H9 (cell line): ENCODE measurements at regions not wholly inside any gene's neighbourhood (a gene's known extent, or its start where the extent isn't known, plus 50 kb on each side); places are given as distances from the start of the nearest gene placed in this dataset.

ENCODE experiments used
- DNase-seq: peaks from one replicate; pipeline ENCODE4 v3.0.0-alpha.2; 2017
- H2AFZ ChIP-seq: one replicate; pipeline ENCODE4 v1.6.1; 2013; ENCODE audit warnings: mild to moderate bottlenecking, low read length, control low read depth, moderate library complexity
- H2AK5ac ChIP-seq: 2 replicates; pipeline ENCODE4 v1.6.1; 2013; ENCODE audit warnings: low read length, control low read depth, mixed read lengths; ENCODE audit not compliant: insufficient read length
- H2BK120ac ChIP-seq: one replicate; pipeline ENCODE4 v1.6.1; 2013; ENCODE audit warnings: low read depth, mild to moderate bottlenecking, low read length, control low read depth, inconsistent platforms; ENCODE audit not compliant: poor library complexity, severe bottlenecking
- H2BK12ac ChIP-seq: 2 replicates; pipeline ENCODE4 v1.6.1; 2013; ENCODE audit warnings: low read length, control low read depth, mixed read lengths, low read depth; ENCODE audit not compliant: insufficient read length
- H2BK15ac ChIP-seq: 2 replicates; pipeline ENCODE4 v1.6.1; 2013; ENCODE audit warnings: low read depth, low read length, control low read depth
- H2BK20ac ChIP-seq: one replicate; pipeline ENCODE4 v1.6.1; 2013; ENCODE audit warnings: low read depth, mild to moderate bottlenecking, low read length, control low read depth, inconsistent platforms; ENCODE audit not compliant: poor library complexity, severe bottlenecking
- H2BK5ac ChIP-seq: 2 replicates; pipeline ENCODE4 v1.6.1; 2013; ENCODE audit warnings: low read length, control low read depth, mixed read lengths; ENCODE audit not compliant: insufficient read length
- H3K14ac ChIP-seq: 2 replicates; pipeline ENCODE4 v1.6.1; 2013; ENCODE audit warnings: low read length, control low read depth; ENCODE audit not compliant: insufficient read depth
- H3K18ac ChIP-seq: 2 replicates; pipeline ENCODE4 v1.6.1; 2013; ENCODE audit warnings: low read depth, mild to moderate bottlenecking, mixed read lengths, low read length, control low read depth; ENCODE audit not compliant: insufficient read length
- H3K23ac ChIP-seq: 2 replicates; pipeline ENCODE4 v1.6.1; 2013; ENCODE audit warnings: low read length, control low read depth, mixed read lengths, low read depth; ENCODE audit not compliant: insufficient read length
- H3K23me2 ChIP-seq: 2 replicates; pipeline ENCODE4 v1.6.1; 2013; ENCODE audit warnings: low read depth, mild to moderate bottlenecking, mixed read lengths, low read length, control low read depth; ENCODE audit not compliant: insufficient read length, poor library complexity, severe bottlenecking
- H3K27ac ChIP-seq: 2 replicates; pipeline ENCODE4 v1.5.1; 2013; ENCODE audit warnings: low read length, control low read depth, mixed read lengths, low read depth; ENCODE audit not compliant: insufficient read length
- H3K27me3 ChIP-seq: 2 replicates; pipeline ENCODE4 v1.6.1; 2013; ENCODE audit warnings: low read length, control low read depth, inconsistent platforms; ENCODE audit not compliant: insufficient read depth
- H3K4ac ChIP-seq: 2 replicates; pipeline ENCODE4 v1.6.1; 2013; ENCODE audit warnings: low read depth, mild to moderate bottlenecking, control low read depth, inconsistent platforms, low read length, moderate library complexity
- H3K4me1 ChIP-seq: 2 replicates; pipeline ENCODE4 v1.6.1; 2013; ENCODE audit warnings: low read length, control low read depth, inconsistent platforms; ENCODE audit not compliant: insufficient read depth
- H3K4me2 ChIP-seq: 2 replicates; pipeline ENCODE4 v1.6.1; 2013; ENCODE audit warnings: low read length, control low read depth, mixed read lengths; ENCODE audit not compliant: insufficient read length, insufficient read depth
- H3K56ac ChIP-seq: 2 replicates; pipeline ENCODE4 v1.6.1; 2013; ENCODE audit warnings: low read depth, mild to moderate bottlenecking, mixed read lengths, low read length, control low read depth; ENCODE audit not compliant: insufficient read length
- H3K79me1 ChIP-seq: 2 replicates; pipeline ENCODE4 v1.6.1; 2013; ENCODE audit warnings: low read depth, mild to moderate bottlenecking, moderate library complexity, low read length, control low read depth, inconsistent platforms; ENCODE audit not compliant: insufficient read depth, poor library complexity, severe bottlenecking
- H3K79me2 ChIP-seq: 2 replicates; pipeline ENCODE4 v1.6.1; 2013; ENCODE audit warnings: low read length, control low read depth, inconsistent platforms; ENCODE audit not compliant: insufficient read depth
- H3K9ac ChIP-seq: 2 replicates; pipeline ENCODE4 v1.6.1; 2013; ENCODE audit warnings: low read length, control low read depth, mixed read lengths; ENCODE audit not compliant: insufficient read length; ENCODE audit errors: extremely low read depth
- H3K9me3 ChIP-seq: one replicate; pipeline ENCODE4 v1.6.1; 2013; ENCODE audit warnings: low read depth, low read length, inconsistent platforms; ENCODE audit not compliant: control insufficient read depth
- H3T11ph ChIP-seq: one replicate; pipeline ENCODE4 v1.6.1; 2013; ENCODE audit warnings: mild to moderate bottlenecking, low read length, control low read depth, inconsistent platforms
- H4K20me1 ChIP-seq: one replicate; pipeline ENCODE4 v1.6.1; 2013; ENCODE audit not compliant: control insufficient read depth, insufficient read length, insufficient read depth
- H4K5ac ChIP-seq: 2 replicates; pipeline ENCODE4 v1.6.1; 2013; ENCODE audit warnings: low read depth, mild to moderate bottlenecking, mixed read lengths, low read length, control low read depth; ENCODE audit not compliant: insufficient read length
- H4K8ac ChIP-seq: replicated peaks from 2 replicates; pipeline ENCODE4 v1.6.1; 2013; ENCODE audit warnings: low read length, control low read depth, mixed read lengths, low read depth; ENCODE audit not compliant: insufficient read length
- H4K91ac ChIP-seq: 2 replicates; pipeline ENCODE4 v1.6.1; 2013; ENCODE audit warnings: low read depth, mild to moderate bottlenecking, moderate library complexity, mixed read lengths, low read length, control low read depth; ENCODE audit not compliant: insufficient read length
- H3K27ac Mint-ChIP-seq, 3 experiments: 2 replicates in 2 of 3; 3 replicates in 1 of 3; pipeline ENCODE4 v1.8.0; 2020 to 2021; ENCODE audit warnings: mixed read lengths in 3 of 3, mild to moderate bottlenecking in 1 of 3, moderate library complexity in 1 of 3
- H3K27me3 Mint-ChIP-seq: 2 replicates; pipeline ENCODE4 v1.8.0; 2021; ENCODE audit warnings: low read depth, mild to moderate bottlenecking, moderate library complexity, mixed read lengths
- H3K36me3 Mint-ChIP-seq, 3 experiments: 2 replicates in 2 of 3; 3 replicates in 1 of 3; pipeline ENCODE4 v1.8.0; 2020 to 2021; ENCODE audit warnings: low read depth in 3 of 3, mixed read lengths in 3 of 3; ENCODE audit not compliant: insufficient read depth in 1 of 3
- H3K4me1 Mint-ChIP-seq, 2 experiments: 2 replicates each; pipeline ENCODE4 v1.8.0; 2020; ENCODE audit warnings: mixed read lengths in 2 of 2
- H3K4me3 Mint-ChIP-seq, 2 experiments: 2 replicates in 1 of 2; 3 replicates in 1 of 2; pipeline ENCODE4 v1.8.0; 2020 to 2021; ENCODE audit warnings: mild to moderate bottlenecking in 2 of 2, mixed read lengths in 2 of 2, moderate library complexity in 1 of 2
- H3K9me3 Mint-ChIP-seq, 2 experiments: 2 replicates in 1 of 2; 3 replicates in 1 of 2; pipeline ENCODE4 v1.8.0; 2020; ENCODE audit warnings: mild to moderate bottlenecking in 2 of 2, mixed read lengths in 2 of 2, moderate library complexity in 1 of 2
- CTCF ChIP-seq: fragments of 200-600 bp; sonication (generic); conservative IDR thresholded peaks from 3 replicates; pipeline ENCODE4 v1.8.0; 2021; ENCODE audit warnings: antibody characterized with exemption, mild to moderate bottlenecking
- WGBS: extraction: QIAGEN DNeasy Blood & Tissue Kit; methylation state at CpG from one replicate; pipeline ENCODE4 v1.1.7; 2013; ENCODE audit warnings: missing lambda C conversion rate, low lambda C conversion rate, mixed read lengths; ENCODE audit not compliant: insufficient read length; ENCODE audit errors: extremely low coverage; 5-methylcytosine and 5-hydroxymethylcytosine counted together

GRCh38 chr7:132044247-132044646 lies 487.8 kb upstream of the PODXL start:
- Histone ChIP-seq H3K23ac (no peak overlapping the region), H3K79me1 (no peaks in the 10 kb centered on the region), H2AFZ (no peak overlapping the region), H4K91ac (no peak overlapping the region), H3T11ph (no peak overlapping the region), H2BK20ac (no peak overlapping the region), H3K4ac (no peak overlapping the region), H3K79me2 (no peaks in the 10 kb centered on the region), H2BK15ac (no peak overlapping the region), H2AK5ac (no peak overlapping the region), H3K9me3 (no peaks in the 10 kb centered on the region), H3K14ac (no peak overlapping the region), H3K4me1 (no peaks in the 10 kb centered on the region), H2BK5ac (no peak overlapping the region), H4K20me1 (no peaks in the 10 kb centered on the region), H3K18ac (no peak overlapping the region), H2BK12ac (no peak overlapping the region), H4K5ac (no peak overlapping the region), H4K8ac (no peak overlapping the region), H3K4me2 (no peak overlapping the region), H3K56ac (no peak overlapping the region), H3K23me2 (no peaks in the 10 kb centered on the region), H3K27me3 (no peaks in the 10 kb centered on the region), H2BK120ac (no peak overlapping the region), H3K9ac (no peak overlapping the region), H3K27ac (no peak overlapping the region)
- no peak for DNase-seq
- TF ChIP-seq CTCF: no peak
- Mint-ChIP-seq H3K27ac (no peak overlapping the region), H3K4me1 (peaks cover 4% of the 10 kb centered on the region in 2 experiments), H3K27me3 (no peaks in the 10 kb centered on the region), H3K9me3 (no peaks in the 10 kb centered on the region), H3K36me3 (no peaks in the 10 kb centered on the region), H3K4me3 (no peak overlapping the region)
- WGBS: no CpG with 5 or more reads among the region's 1 CpG
